Activated T-helper 9 cell treated with anti-CD3 and anti-CD28 coated beads, Interleukin-2, amount 50 U/mL, for 16 hours (primary cell): ENCODE measurements at regions not wholly inside any gene's neighbourhood (a gene's known extent, or its start where the extent isn't known, plus 50 kb on each side); places are given as distances from the start of the nearest gene placed in this dataset.
A peak's percentile ranks its signal among the peaks of the same experiment; 100 is the strongest.
"Not testable (repeated sequence)": the region's sequence is repeated elsewhere in the genome, so short reads cannot be mapped to it uniquely, and the experiment has no call there.

Experiments used
- DNase-seq: peaks from one replicate; pipeline ENCODE4 v3.0.0-alpha.2; 2020; ENCODE audit warnings: low read depth

DNA sequence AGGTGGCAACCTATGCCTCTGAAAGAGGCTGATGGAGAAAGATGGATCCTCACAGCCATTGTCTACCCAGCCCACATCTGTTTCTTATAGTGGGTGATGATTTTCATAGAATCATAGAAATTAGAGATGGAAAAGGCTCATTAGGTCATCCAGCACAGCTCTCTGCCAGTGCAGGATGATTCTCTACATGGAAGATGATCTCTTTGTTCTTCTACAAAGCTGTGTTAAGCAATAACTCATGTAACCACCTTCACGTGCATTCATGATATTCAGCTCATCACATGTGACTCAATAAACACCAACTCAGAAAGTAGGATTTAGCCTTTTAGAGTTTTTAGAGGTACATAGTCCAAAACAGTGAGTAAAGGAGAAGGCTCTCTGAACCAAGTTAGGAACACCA lies 539.4 kb upstream of the ID2 start:
- DNase-seq: no peak

DNA sequence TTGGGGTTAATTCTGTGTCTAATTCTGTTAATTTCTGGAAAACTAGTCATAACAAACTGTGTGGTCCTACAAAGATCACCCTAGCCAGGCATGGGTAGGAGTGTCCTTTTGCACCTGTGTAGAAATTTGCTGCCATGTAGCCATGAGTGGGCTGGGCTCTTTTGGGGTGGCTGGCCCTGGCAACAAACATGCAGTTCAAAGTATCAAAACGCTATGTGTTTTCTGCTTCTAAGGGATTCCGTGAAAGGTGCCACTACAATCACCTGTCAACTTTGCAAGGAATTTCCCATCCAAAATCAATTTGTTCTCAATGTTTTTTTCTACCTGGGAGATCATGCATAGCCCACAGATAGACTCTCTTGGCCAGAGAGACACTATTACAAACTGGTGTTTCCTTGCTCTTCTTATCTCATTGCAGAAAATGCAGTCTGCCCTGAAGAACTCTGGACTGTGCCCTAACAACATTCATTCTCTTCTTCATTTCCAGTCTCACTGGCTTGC lies 537.7 kb upstream of the ID2 start:
- DNase-seq: no peak

GRCh38 chr2:8144785-8145184 lies 537.1 kb upstream of the ID2 start:
- no peak for DNase-seq

GRCh38 chr2:8145375-8145774 lies 536.5 kb upstream of the ID2 start:
- not testable (repeated sequence) for DNase-seq

DNA sequence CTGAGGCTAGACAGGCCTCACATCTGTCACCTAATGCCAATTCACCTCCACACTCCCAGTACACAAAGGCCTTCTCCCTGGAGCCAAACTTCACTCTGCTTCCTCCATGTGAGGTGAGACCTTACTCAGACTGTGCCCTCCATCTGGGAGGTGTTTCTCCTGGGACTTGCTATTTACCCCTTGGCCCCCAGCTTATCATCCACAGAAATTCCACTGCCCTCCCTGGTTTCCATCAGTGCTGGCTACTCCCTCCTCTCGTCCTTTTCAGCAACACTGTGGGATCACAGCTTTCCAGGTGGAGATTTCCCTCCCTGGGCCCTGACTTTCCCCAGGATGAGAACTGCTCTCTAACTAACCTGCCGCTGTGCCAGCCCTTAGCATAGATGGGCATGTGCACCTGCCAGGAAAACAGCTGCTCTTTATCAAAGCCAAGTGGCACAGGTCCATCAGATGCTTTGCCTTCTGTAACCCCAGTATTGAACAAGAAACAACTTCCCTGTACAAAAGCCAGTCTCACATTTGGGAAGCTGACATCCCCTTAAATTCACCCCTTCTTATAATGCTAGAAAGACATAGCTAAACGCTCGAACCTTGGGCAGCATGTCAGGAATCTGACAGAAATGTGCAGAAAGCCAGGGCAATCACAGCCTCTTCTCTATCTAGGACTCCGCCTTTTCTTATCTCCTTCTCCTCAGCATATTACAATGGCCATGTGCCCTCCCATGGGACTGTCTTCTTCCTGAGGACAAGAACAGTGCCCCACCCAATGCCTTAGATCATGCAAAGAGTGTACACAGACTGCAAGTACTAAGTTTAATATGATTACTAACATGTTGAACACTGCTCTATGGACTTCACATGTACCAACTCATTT lies 535.5 kb upstream of the ID2 start:
- no peak for DNase-seq

- DNase-seq: no peak
Observed at GRCh38 chr2:8148260-8149006, 533.4 kb upstream of the ID2 start.

GRCh38 chr2:8149007-8149405 lies 532.9 kb upstream of the ID2 start:
- DNase-seq: no peak

- no peak for DNase-seq
Observed at GRCh38 chr2:8149985-8150539, 531.8 kb upstream of the ID2 start.

DNA sequence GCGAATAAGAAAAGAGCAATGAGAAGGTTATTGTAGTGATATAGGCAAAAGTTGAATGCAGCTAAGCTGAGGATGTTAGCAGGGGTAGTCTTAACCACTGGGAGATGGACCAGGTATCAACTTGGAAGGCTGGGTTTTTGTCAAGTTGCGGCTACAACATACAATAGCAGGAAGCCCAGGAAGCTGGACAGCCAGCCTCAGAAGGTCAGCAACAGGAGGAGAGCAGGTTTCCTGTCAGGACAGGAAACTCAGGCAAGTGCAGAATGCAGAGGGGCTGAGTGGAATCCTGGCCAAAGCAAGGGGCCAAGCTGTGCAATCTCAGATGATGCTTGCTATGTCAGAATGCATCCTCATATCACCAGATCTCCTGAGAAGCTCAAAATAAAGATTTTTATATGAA lies 530.0 kb upstream of the ID2 start:
- no peak for DNase-seq

DNA sequence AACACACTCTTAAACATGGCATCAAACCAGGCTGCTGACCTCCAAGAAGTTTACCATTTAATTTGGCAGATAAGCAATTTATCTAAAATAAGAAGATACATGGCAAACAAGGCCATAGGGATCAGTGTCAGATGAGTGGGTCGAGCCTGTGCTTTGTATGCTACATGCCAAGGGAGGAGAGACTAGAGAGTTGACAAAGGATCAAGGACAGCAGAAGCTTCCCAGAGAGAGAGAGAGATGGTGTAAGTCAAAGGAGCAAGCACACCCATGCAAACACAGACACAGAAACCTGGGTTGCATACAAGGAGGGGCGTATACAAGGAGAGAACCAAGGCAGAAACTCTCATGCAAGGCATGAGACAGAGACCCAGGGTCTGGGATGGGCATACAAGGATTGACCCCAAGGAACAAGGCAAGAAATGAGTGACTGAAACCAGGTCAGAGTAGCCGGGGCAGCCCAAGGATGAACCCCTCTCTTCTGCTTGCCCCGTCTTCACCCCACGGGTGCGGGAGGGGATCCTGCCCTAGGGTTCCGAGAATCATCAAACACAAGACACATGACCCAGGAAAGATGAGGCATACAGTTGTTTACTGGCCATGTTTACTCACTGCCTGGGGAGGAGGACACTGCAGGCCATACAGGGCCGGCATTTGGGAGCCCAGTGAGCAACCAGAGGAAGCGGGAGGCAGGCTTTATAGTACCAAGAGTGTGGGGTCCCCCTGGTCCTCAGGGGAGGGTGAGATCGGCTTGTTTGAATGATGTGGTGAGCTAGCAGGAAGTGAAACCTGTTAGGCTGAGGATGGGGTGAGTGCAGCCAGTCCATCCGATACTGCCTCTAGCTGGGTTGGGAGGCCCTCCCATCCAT lies 529.2 kb upstream of the ID2 start:
- no peak for DNase-seq

DNA sequence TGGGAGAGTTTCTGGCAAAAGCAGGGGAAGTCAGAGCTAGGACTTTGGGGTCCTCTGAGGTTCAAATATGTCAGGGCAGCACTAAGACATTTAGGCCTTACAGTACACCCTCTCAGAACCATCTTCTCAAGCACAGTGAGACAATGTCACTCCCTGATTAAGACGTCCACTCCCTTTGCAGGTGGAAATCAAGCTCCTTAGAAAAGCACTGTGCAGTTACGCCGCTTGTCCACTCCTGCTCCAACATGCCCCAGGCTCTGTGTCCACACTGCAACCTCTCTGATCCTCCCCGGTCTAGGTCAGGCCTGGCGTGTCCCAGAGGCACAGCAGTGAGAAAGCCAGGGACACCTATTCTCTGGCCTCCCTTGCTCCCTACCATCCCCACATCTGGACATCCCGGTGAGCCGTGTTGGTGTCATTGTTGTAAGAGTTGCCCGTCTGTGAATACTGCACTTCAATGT lies 528.6 kb upstream of the ID2 start:
- no peak for DNase-seq

- no peak for DNase-seq
Observed at GRCh38 chr2:8154270-8154669, 527.6 kb upstream of the ID2 start.

DNA sequence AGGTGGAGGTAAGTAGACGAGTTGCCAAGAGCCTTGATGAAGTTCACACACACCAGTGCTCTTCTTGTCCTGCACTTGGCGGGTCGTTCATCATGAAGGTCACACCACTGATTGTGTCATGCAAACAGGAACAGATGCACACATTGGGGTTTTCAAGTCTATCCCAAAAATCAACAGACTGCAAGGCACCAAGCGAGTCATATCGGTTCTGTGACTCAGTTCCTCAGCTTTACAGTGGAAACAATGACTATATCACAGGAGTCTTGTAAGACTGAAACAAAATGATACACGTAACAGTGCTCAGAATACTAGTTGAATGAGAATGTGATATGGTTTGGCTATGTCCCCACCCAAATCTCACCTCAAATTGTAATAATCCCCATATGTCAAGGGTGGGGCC lies 526.9 kb upstream of the ID2 start:
- DNase-seq: peak; percentile 6

- no peak for DNase-seq
Observed at GRCh38 chr2:8157621-8158430, 524.0 kb upstream of the ID2 start.

- no peak for DNase-seq
Observed at GRCh38 chr2:8158711-8159110, 523.1 kb upstream of the ID2 start.

- no peak for DNase-seq
Observed at GRCh38 chr2:8159211-8159965, 522.5 kb upstream of the ID2 start.

GRCh38 chr2:8159966-8160603 lies 521.8 kb upstream of the ID2 start:
- DNase-seq: no peak

GRCh38 chr2:8160959-8161358 lies 520.9 kb upstream of the ID2 start:
- DNase-seq: no peak

DNA sequence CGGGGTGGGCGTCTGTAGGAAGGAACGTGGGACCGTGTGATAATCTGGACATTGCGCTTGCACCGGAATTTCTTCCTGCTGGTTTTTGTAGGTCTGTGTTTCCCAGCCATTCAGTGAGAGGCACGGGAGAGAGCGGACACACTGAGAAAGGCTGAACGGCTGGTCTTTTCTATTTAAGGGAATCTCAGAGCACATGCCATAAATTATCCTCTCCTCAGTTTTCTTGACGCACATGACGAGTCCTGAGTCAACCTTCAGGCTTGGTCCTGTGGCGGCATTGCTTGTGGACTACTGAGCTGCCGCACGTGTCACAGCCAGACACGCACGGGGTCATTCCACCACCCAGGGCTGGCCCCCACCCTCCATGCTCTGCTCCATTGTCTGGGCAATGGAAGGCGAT lies 519.3 kb upstream of the ID2 start:
- DNase-seq: no peak

GRCh38 chr2:8165550-8165949 lies 516.3 kb upstream of the ID2 start:
- no peak for DNase-seq
